WTC11 (cell line): ENCODE measurements at regions not wholly inside any gene's neighbourhood (a gene's known extent, or its start where the extent isn't known, plus 50 kb on each side); places are given as distances from the start of the nearest gene placed in this dataset.

Source experiments
- ATAC-seq: fragments of 200-7000 bp; cut with Tn5 transposase; 2 replicates; pipeline ENCODE4 v1.10.0; 2021; ENCODE audit warnings: mild to moderate bottlenecking, moderate library complexity
- CTCF ChIA-PET: fragments of 300-600 bp; sonication (Branson Sonifier 250); formaldehyde crosslinking; loops from one replicate; lab custom pipeline; 2021; ENCODE audit warnings: antibody characterized with exemption; lab: Charles Lee
- POLR2A ChIA-PET: fragments of 350-600 bp; sonication (Branson Sonifier 250); formaldehyde crosslinking; loops from one replicate; lab custom pipeline; 2021; ENCODE audit warnings: antibody characterized with exemption; lab: Charles Lee
- DNase-seq: peaks from one replicate; pipeline ENCODE4 v3.0.0; 2021; ENCODE audit warnings: low spot score
- H3K27ac Mint-ChIP-seq: 2 replicates; pipeline ENCODE4 v1.8.0; 2021; ENCODE audit warnings: mixed read lengths
- H3K27me3 Mint-ChIP-seq: 2 replicates; pipeline ENCODE4 v1.8.0; 2021; ENCODE audit warnings: low read depth, mild to moderate bottlenecking, moderate library complexity, mixed read lengths
- H3K36me3 Mint-ChIP-seq: 2 replicates; pipeline ENCODE4 v1.8.0; 2021; ENCODE audit warnings: mixed read lengths
- H3K4me1 Mint-ChIP-seq: 2 replicates; pipeline ENCODE4 v1.8.0; 2022; ENCODE audit warnings: mixed read lengths
- H3K4me3 Mint-ChIP-seq: 2 replicates; pipeline ENCODE4 v1.8.0; 2021; ENCODE audit warnings: mild to moderate bottlenecking, moderate library complexity, mixed read lengths
- H3K9me3 Mint-ChIP-seq: 2 replicates; pipeline ENCODE4 v1.8.0; 2021; ENCODE audit warnings: mixed read lengths
- ATF6 ChIP-seq: sonication (generic); formaldehyde crosslinking; IDR thresholded peaks from 2 replicates; pipeline ENCODE4 v1.8.1; 2023; ENCODE audit warnings: mild to moderate bottlenecking, missing genetic modification reagents
- CBFB ChIP-seq: sonication (generic); formaldehyde crosslinking; IDR thresholded peaks from 2 replicates; pipeline ENCODE4 v1.8.1; 2022; ENCODE audit warnings: mild to moderate bottlenecking, low read depth, missing genetic modification reagents
- CREB1 ChIP-seq: sonication (generic); formaldehyde crosslinking; IDR thresholded peaks from 2 replicates; pipeline ENCODE4 v1.8.0; 2023; ENCODE audit warnings: mild to moderate bottlenecking, missing genetic modification reagents
- ETV6 ChIP-seq: sonication (generic); formaldehyde crosslinking; IDR thresholded peaks from 2 replicates; pipeline ENCODE4 v1.8.1; 2022; ENCODE audit warnings: mild to moderate bottlenecking, missing genetic modification reagents
- FOXP4 ChIP-seq: sonication (generic); formaldehyde crosslinking; IDR thresholded peaks from 2 replicates; pipeline ENCODE4 v1.8.0; 2022; ENCODE audit warnings: mild to moderate bottlenecking, missing genetic modification reagents
- GTF2I ChIP-seq: fragments of 250-450 bp; sonication (Bioruptor Pico); conservative IDR thresholded peaks from 2 replicates; pipeline ENCODE4 v1.4.0; 2021; ENCODE audit warnings: mild to moderate bottlenecking
- HMGXB4 ChIP-seq: sonication (generic); formaldehyde crosslinking; IDR thresholded peaks from 2 replicates; pipeline ENCODE4 v1.8.1; 2023; ENCODE audit warnings: mild to moderate bottlenecking, moderate library complexity, missing genetic modification reagents
- IRF2 ChIP-seq: sonication (generic); formaldehyde crosslinking; IDR thresholded peaks from 2 replicates; pipeline ENCODE4 v1.8.0; 2022; ENCODE audit warnings: low read depth, missing genetic modification reagents, borderline replicate concordance
- JAZF1 ChIP-seq: fragments of 250-450 bp; sonication (Bioruptor Pico); IDR thresholded peaks from 2 replicates; pipeline ENCODE4 v1.9.0; 2021; ENCODE audit warnings: moderate library complexity, mild to moderate bottlenecking, inconsistent platforms
- NFATC4 ChIP-seq: fragments of 250-450 bp; sonication (Bioruptor Pico); IDR thresholded peaks from 2 replicates; pipeline ENCODE4 v1.9.0; 2021; ENCODE audit warnings: mild to moderate bottlenecking
- RORB ChIP-seq: fragments of 250-450 bp; sonication (Bioruptor Pico); IDR thresholded peaks from 2 replicates; pipeline ENCODE4 v1.9.0; 2021; ENCODE audit warnings: mild to moderate bottlenecking
- SMAD4 ChIP-seq: sonication (generic); formaldehyde crosslinking; IDR thresholded peaks from 2 replicates; pipeline ENCODE4 v1.8.0; 2022; ENCODE audit warnings: mild to moderate bottlenecking, missing genetic modification reagents
- TCF7 ChIP-seq: sonication (generic); formaldehyde crosslinking; IDR thresholded peaks from 2 replicates; pipeline ENCODE4 v1.8.0; 2022; ENCODE audit warnings: mild to moderate bottlenecking, low read depth, missing genetic modification reagents, moderate library complexity
- TP53 ChIP-seq: sonication (generic); formaldehyde crosslinking; IDR thresholded peaks from 2 replicates; pipeline ENCODE4 v1.8.1; 2023; ENCODE audit warnings: mild to moderate bottlenecking, missing genetic modification reagents
- ZBTB43 ChIP-seq: sonication (generic); formaldehyde crosslinking; IDR thresholded peaks from 2 replicates; pipeline ENCODE4 v1.8.1; 2023; ENCODE audit warnings: mild to moderate bottlenecking, missing genetic modification reagents
- ZNF121 ChIP-seq: sonication (generic); formaldehyde crosslinking; IDR thresholded peaks from 2 replicates; pipeline ENCODE4 v1.8.0; 2023; ENCODE audit warnings: missing genetic modification reagents
- ZNF232 ChIP-seq: sonication (generic); formaldehyde crosslinking; IDR thresholded peaks from 2 replicates; pipeline ENCODE4 v1.8.0; 2022; ENCODE audit warnings: mild to moderate bottlenecking, missing genetic modification reagents
- ZNF423 ChIP-seq: fragments of 250-450 bp; sonication (Bioruptor Pico); IDR thresholded peaks from 2 replicates; pipeline ENCODE4 v2.1.2; 2022; ENCODE audit warnings: mild to moderate bottlenecking, moderate library complexity
- TF ChIP-seq, protein P1 (sequence below): fragments of 250-450 bp; sonication (Bioruptor Pico); IDR thresholded peaks from 2 replicates; pipeline ENCODE4 v1.8.0; 2021; ENCODE audit warnings: mild to moderate bottlenecking
- TF ChIP-seq, protein P2 (sequence below): fragments of 250-450 bp; sonication (Bioruptor Pico); conservative IDR thresholded peaks from 2 replicates; pipeline ENCODE4 v1.9.0; 2021; ENCODE audit warnings: mild to moderate bottlenecking
- TF ChIP-seq, protein P3 (sequence below): sonication (generic); formaldehyde crosslinking; IDR thresholded peaks from 2 replicates; pipeline ENCODE4 v1.8.0; 2023; ENCODE audit warnings: missing genetic modification reagents, mild to moderate bottlenecking, borderline replicate concordance

DNA sequence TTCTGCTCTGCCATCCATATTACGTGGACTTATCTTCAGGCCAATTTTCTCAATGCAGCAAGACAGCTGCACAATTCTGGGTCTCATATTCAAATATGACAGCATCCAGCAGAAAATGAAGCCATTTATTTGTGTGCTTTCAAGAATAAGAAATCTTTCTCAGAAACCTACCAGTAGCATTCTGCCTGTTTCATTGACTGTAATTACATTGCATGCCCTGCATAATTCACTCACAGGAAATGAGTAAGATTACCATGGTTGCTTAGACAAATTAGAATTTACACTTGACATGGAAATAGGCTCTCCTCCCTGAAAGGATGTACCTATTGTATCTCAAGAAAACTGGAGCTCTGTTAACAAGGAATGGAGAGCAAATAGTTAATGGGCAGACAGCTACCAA, 346.6 kb upstream of the DCBLD2 start:
- CTCF ChIA-PET: no interaction called here
- no peaks in the 10 kb centered on the region for H3K27me3 Mint-ChIP-seq
- no peak overlapping the region for H3K27ac Mint-ChIP-seq
- POLR2A ChIA-PET: no interaction called here
- no peak overlapping the region for H3K4me3 Mint-ChIP-seq
- DNase-seq (no peak), ATAC-seq (no peak)
- TF ChIP-seq ATF6 (no peak), ZNF232 (no peak), GTF2I (CRISPR knock-in tag) (no peak), NFATC4 (CRISPR knock-in tag) (no peak), CREB1 (CRISPR knock-in tag) (no peak), JAZF1 (CRISPR knock-in tag) (no peak), SMAD4 (no peak), FOXP4 (CRISPR knock-in tag) (no peak), ZNF423 (CRISPR knock-in tag) (no peak), CBFB (CRISPR knock-in tag) (no peak), ETV6 (CRISPR knock-in tag) (no peak), TP53 (CRISPR knock-in tag) (no peak), TCF7 (CRISPR knock-in tag) (no peak), IRF2 (CRISPR knock-in tag) (no peak)
- TF ChIP-seq, protein P1, sequence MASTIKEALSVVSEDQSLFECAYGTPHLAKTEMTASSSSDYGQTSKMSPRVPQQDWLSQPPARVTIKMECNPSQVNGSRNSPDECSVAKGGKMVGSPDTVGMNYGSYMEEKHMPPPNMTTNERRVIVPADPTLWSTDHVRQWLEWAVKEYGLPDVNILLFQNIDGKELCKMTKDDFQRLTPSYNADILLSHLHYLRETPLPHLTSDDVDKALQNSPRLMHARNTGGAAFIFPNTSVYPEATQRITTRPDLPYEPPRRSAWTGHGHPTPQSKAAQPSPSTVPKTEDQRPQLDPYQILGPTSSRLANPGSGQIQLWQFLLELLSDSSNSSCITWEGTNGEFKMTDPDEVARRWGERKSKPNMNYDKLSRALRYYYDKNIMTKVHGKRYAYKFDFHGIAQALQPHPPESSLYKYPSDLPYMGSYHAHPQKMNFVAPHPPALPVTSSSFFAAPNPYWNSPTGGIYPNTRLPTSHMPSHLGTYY (CRISPR knock-in tag): no peak
- peaks cover 13% of the 10 kb centered on the region for H3K9me3 Mint-ChIP-seq
- peaks cover 9% of the 10 kb centered on the region for H3K36me3 Mint-ChIP-seq
- peaks cover 3% of the 10 kb centered on the region; the same call in 1 of the 2 replicates for H3K4me1 Mint-ChIP-seq

GRCh38 chr3:99246010-99246654, 344.6 kb upstream of the DCBLD2 start:
- Mint-ChIP-seq H3K36me3 (peaks cover 9% of the 10 kb centered on the region), H3K9me3 (peaks cover 13% of the 10 kb centered on the region), H3K4me3 (no peak overlapping the region), H3K27ac (no peak overlapping the region), H3K4me1 (peaks cover 3% of the 10 kb centered on the region; the same call in 1 of the 2 replicates), H3K27me3 (no peaks in the 10 kb centered on the region)
- DNase-seq: no peak
- no peak for ATAC-seq
- CTCF ChIA-PET: interaction anchor here (1.2 kb wide), 1 partner anchor 73 kb away, joined by 4 read pairs; no protein-coding TSS in a partner anchor
- POLR2A ChIA-PET: no interaction called here
- TF ChIP-seq, protein P2, sequence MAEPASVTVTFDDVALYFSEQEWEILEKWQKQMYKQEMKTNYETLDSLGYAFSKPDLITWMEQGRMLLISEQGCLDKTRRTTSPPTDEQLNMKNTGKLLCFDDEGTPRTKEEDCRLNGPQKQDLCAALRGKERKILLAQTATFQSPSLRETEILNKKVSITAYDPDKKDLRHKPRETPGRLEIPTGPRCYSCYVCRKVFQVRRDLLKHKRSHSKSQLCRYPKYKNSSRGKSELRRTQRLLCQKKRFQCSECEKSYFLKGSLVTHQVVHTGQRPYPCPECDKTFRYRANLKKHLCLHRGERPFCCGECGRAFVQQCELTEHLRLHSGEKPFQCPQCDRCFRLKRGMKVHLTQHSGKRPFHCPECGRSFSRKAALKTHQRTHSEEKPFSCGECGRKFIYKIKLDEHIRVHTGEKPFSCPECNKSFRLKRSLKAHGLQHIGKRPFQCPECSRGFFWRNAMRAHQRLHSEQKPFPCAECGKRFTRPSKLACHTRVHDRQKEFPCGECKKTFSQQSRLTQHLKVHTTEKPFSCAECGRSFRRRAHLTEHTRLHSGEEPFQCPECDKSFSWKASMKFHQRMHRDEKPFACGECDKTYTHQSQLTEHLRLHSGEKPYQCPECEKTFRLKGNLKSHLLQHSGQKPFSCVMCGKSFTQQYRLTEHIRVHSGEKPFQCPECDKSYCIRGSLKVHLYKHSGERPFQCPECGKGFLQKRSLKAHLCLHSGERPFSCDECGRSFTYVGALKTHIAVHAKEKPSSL (CRISPR knock-in tag): no peak
- TF ChIP-seq GTF2I (CRISPR knock-in tag) (no peak), ZBTB43 (CRISPR knock-in tag) (no peak), SMAD4 (no peak), RORB (CRISPR knock-in tag) (no peak), ZNF121 (CRISPR knock-in tag) (no peak), HMGXB4 (CRISPR knock-in tag) (no peak)
- TF ChIP-seq, protein P3, sequence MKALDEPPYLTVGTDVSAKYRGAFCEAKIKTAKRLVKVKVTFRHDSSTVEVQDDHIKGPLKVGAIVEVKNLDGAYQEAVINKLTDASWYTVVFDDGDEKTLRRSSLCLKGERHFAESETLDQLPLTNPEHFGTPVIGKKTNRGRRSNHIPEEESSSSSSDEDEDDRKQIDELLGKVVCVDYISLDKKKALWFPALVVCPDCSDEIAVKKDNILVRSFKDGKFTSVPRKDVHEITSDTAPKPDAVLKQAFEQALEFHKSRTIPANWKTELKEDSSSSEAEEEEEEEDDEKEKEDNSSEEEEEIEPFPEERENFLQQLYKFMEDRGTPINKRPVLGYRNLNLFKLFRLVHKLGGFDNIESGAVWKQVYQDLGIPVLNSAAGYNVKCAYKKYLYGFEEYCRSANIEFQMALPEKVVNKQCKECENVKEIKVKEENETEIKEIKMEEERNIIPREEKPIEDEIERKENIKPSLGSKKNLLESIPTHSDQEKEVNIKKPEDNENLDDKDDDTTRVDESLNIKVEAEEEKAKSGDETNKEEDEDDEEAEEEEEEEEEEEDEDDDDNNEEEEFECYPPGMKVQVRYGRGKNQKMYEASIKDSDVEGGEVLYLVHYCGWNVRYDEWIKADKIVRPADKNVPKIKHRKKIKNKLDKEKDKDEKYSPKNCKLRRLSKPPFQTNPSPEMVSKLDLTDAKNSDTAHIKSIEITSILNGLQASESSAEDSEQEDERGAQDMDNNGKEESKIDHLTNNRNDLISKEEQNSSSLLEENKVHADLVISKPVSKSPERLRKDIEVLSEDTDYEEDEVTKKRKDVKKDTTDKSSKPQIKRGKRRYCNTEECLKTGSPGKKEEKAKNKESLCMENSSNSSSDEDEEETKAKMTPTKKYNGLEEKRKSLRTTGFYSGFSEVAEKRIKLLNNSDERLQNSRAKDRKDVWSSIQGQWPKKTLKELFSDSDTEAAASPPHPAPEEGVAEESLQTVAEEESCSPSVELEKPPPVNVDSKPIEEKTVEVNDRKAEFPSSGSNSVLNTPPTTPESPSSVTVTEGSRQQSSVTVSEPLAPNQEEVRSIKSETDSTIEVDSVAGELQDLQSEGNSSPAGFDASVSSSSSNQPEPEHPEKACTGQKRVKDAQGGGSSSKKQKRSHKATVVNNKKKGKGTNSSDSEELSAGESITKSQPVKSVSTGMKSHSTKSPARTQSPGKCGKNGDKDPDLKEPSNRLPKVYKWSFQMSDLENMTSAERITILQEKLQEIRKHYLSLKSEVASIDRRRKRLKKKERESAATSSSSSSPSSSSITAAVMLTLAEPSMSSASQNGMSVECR: no peak
